ENCODE measurements at regions not wholly inside any gene's neighbourhood (a gene's known extent, or its start where the extent isn't known, plus 50 kb on each side); places are given as distances from the start of the nearest gene placed in this dataset.

DNA sequence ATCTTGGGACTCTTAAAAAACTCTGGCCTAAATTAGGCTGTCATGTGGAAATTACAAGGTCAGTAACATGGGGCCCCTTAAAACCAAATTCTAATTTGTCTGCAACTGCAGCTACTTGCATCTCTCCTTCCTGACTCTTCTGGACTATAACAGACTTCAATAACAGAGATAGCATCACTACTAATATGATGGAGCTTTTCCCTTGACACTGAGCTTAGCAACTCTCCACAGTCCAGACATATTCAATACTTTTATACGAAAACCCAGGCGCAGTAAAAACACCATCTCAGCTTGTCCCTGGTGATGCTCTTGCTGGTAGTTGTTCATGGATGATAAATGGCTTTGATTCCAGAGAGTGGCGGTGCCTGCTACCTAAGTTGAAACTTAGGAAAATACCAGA, 850.4 kb downstream of the STIM2 start:
- TF ChIP-seq, protein P1, sequence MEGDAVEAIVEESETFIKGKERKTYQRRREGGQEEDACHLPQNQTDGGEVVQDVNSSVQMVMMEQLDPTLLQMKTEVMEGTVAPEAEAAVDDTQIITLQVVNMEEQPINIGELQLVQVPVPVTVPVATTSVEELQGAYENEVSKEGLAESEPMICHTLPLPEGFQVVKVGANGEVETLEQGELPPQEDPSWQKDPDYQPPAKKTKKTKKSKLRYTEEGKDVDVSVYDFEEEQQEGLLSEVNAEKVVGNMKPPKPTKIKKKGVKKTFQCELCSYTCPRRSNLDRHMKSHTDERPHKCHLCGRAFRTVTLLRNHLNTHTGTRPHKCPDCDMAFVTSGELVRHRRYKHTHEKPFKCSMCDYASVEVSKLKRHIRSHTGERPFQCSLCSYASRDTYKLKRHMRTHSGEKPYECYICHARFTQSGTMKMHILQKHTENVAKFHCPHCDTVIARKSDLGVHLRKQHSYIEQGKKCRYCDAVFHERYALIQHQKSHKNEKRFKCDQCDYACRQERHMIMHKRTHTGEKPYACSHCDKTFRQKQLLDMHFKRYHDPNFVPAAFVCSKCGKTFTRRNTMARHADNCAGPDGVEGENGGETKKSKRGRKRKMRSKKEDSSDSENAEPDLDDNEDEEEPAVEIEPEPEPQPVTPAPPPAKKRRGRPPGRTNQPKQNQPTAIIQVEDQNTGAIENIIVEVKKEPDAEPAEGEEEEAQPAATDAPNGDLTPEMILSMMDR (conservative IDR thresholded peaks at IDR 0.05; ENCODE audit: low read depth, low read length), result no peak
- H3K4me3 ChIP-seq (ENCODE audit: low read depth, low read length), result no peak overlapping the region
- no peak for DNase-seq (ENCODE audit: low read depth)

DNA sequence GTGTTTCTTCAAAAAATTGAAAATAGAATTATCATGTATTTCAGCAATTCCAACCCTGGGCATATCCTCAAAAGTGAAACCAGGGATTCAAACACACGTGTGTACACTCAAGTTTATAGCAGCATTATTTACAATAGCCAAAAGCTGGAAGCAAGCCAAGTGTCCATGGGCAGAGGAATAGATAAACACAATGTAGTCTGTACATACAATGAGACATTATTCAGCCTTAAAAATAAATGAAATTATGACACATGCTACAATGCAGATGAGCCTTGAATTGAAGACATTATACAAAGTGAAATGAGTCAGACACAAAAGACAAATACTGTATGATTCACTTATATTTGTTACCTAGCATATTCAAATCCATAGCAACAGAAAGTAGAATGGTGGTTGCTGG, 853.4 kb downstream of the STIM2 start:
- no peak for DNase-seq (ENCODE audit: low read depth)
- TF ChIP-seq, protein P1 (conservative IDR thresholded peaks at IDR 0.05; ENCODE audit: low read depth, low read length), result no peak
- H3K4me3 ChIP-seq (ENCODE audit: low read depth, low read length), result no peak overlapping the region

DNA sequence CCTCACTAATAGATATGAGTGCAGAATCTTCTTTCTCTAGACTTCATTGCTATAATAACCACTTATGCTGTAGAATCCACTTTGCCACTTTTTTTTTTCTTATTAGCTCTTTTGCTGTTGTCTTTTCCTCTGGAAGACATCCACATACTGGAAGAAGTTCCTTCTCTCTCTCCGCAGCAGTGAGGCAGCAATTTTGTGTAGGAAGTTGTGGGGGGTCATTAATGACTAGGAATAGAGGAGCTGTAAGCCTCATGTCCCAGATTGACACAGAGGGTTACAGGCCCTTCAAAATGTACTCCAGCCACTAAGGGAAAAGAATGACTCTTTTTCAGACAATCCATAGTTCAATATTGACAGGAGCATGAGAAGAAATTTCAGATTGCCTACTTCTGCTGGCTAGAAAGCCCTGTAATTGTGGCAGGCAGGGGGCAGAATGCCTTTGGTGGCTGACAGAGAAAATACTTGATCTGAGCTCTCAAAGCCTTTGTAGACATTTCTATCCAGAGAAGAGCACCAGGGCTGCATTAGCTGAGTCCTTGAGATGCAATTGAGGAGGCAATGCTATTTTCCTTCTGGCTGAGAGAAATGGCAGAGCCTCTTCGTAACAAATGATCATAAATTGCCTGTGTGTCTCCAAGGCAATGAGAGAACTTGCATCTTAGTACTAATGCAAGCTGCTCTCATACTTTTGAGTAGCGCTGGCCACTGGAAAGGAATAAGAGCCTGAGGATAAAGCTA, 856.2 kb downstream of the STIM2 start:
- TF ChIP-seq, protein P1 (conservative IDR thresholded peaks at IDR 0.05; ENCODE audit: low read depth, low read length), result no peak
- no peak overlapping the region for H3K4me3 ChIP-seq (ENCODE audit: low read depth, low read length)
- no peak for DNase-seq (ENCODE audit: low read depth)

DNA sequence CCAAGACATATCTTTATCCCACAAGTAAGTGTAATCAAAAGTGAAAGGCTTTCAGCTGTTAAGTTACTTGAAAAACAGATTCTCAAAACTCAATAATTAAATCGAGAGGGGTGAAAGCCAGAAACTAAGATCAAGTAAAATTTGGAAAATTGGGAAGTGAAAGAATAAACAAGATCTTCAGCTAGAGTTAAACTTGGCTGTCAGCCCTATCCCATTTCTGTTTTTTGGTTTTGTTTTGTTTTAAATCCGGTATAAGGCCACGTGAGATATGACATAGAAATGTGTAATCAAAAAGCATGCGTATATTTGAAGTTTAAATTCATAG, 856.8 kb downstream of the STIM2 start:
- TF ChIP-seq, protein P1 (conservative IDR thresholded peaks at IDR 0.05; ENCODE audit: low read depth, low read length), result no peak
- DNase-seq (ENCODE audit: low read depth), result no peak
- H3K4me3 ChIP-seq (ENCODE audit: low read depth, low read length), result no peak overlapping the region

DNA sequence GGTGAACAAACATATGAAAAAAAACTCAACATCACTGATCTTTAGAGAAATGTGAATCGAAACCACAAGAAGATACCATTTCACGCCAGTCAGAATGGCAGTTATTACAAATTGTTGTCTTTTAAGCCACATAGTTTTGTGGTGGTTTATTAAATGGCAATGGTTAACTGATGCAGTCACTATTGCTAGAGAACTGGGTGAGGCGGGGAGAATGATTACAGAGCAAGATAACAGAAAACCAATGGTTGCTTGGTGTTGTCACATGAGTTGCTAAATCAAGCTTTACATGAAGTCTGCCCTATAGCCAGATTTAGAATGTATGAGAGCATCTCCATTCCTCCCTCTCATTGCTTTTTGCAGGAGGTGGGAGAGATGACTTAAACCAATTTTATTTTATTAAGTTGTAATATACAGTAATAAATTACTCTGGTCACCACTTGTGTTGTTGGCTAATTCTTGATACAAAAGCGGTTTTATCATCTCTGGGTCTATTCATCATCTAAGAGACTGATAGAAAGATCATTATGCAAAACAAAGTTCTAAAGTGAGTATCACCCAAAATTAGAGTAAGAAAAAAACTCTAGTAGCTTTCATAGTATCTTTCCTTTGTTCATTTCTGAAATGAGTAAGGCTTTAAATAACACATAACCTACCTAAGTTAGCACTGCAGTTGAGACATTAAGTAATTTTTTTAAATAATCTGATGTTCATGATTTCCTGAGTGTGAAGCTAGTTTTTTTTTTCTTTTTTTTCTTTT, 859.5 kb downstream of the STIM2 start:
- H3K4me3 ChIP-seq (ENCODE audit: low read depth, low read length), result no peak overlapping the region
- no peak for DNase-seq (ENCODE audit: low read depth)
- TF ChIP-seq, protein P1 (conservative IDR thresholded peaks at IDR 0.05; ENCODE audit: low read depth, low read length), result no peak

DNA sequence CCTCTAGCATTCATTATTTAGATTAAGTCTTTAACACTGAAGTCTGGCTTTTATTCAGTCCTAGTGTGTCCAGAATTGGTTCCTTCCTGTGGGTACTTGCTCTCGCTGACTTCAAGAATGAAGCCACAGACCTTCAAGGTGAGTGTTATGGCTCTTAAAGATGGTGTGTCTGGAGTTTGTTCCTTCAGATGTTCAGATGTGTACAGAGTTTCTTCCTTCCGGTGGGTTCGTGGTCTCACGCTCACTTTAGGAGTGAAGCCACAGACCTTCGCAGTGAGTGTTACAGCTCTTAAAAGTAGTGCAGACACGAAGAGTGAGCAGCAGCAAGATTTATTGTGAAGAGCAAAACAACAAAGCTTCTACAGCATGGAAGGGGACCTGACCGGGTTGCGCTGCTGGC, 860.6 kb downstream of the STIM2 start:
- DNase-seq (ENCODE audit: low read depth), result no peak
- TF ChIP-seq, protein P1 (conservative IDR thresholded peaks at IDR 0.05; ENCODE audit: low read depth, low read length), result no peak

DNA sequence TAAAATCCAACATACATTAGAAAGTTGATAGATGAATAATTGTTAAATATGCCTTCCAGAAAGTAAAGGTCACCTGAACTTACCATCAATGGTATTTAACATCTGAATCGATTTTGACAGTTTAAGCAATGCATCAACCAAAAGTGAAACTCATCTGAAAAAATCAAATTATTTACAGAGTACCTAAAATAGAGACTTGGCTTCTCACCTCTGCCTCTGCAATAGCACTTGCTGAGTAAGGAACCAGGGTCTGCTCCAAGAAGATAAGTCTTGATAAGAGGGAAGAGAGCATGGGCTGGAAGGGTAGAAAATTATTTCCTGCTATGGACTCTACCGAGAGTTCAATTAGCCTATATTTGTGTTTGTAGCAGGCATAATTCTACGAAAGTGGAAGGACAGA, 868.3 kb downstream of the STIM2 start:
- DNase-seq (ENCODE audit: low read depth), result no peak
- H3K4me3 ChIP-seq (ENCODE audit: low read depth, low read length), result no peak overlapping the region
- TF ChIP-seq, protein P1 (conservative IDR thresholded peaks at IDR 0.05; ENCODE audit: low read depth, low read length), result no peak

More for the DNA sequence above, 860.6 kb downstream of the STIM2 start:
- no peak overlapping the region for H3K4me3 ChIP-seq (ENCODE audit: low read depth, low read length)
